ENCODE measurements at regions not wholly inside any gene's neighbourhood (a gene's known extent, or its start where the extent isn't known, plus 50 kb on each side); places are given as distances from the start of the nearest gene placed in this dataset.

- no peak for DNase-seq
- H3K27ac ChIP-seq (ENCODE audit: low read length), result no peak overlapping the region
- no peak overlapping the region for H2AFZ ChIP-seq (ENCODE audit: low read depth, low read length)
- H3K4me2 ChIP-seq (ENCODE audit: insufficient read depth, low read length), result no peak overlapping the region
- no peak for ATAC-seq (ENCODE audit: insufficient read depth, low read depth)
- no peak overlapping the region for H3K4me3 ChIP-seq (ENCODE audit: low read depth in 1 of 2, low read length in 2 of 2)
- no peaks in the 10 kb centered on the region for H3K36me3 ChIP-seq (ENCODE audit: insufficient read depth, low read length)
- peaks cover 23% of the 10 kb centered on the region for H3K4me1 ChIP-seq (ENCODE audit: insufficient read depth, low read length)
- no peak overlapping the region for H3K9ac ChIP-seq (ENCODE audit: low read depth, low read length)
- no peak for TF ChIP-seq CTCF (IDR thresholded peaks at IDR 0.05; ENCODE audit: borderline replicate concordance, extremely low read depth, low read length, poor library complexity, severe bottlenecking)
- no peaks in the 10 kb centered on the region for H3K79me2 ChIP-seq (ENCODE audit: insufficient read depth, low read length)
- H3K9me3 ChIP-seq (ENCODE audit: insufficient read depth, low read length, severe bottlenecking), result no peaks in the 10 kb centered on the region
- no peaks in the 10 kb centered on the region for H3K27me3 ChIP-seq (ENCODE audit: insufficient read depth, low read length, poor library complexity)
- H4K20me1 ChIP-seq (ENCODE audit: insufficient read depth, low read length), result no peaks in the 10 kb centered on the region
Measured at GRCh38 chr4:129972257-129972656, 876.3 kb downstream of the C4orf33 start.

- no peaks in the 10 kb centered on the region for H3K79me2 ChIP-seq (ENCODE audit: insufficient read depth, low read length)
- no peak for ATAC-seq (ENCODE audit: insufficient read depth, low read depth)
- H4K20me1 ChIP-seq (ENCODE audit: insufficient read depth, low read length), result no peaks in the 10 kb centered on the region
- H3K4me3 ChIP-seq (ENCODE audit: low read depth in 1 of 2, low read length in 2 of 2), result no peak overlapping the region
- H3K9me3 ChIP-seq (ENCODE audit: insufficient read depth, low read length, severe bottlenecking), result no peaks in the 10 kb centered on the region
- TF ChIP-seq CTCF (IDR thresholded peaks at IDR 0.05; ENCODE audit: borderline replicate concordance, extremely low read depth, low read length, poor library complexity, severe bottlenecking), result no peak
- no peak for TF ChIP-seq EZH2 (IDR thresholded peaks at IDR 0.05; ENCODE audit: borderline replicate concordance, low read depth, low read length, severe bottlenecking)
- no peak overlapping the region for H3K27ac ChIP-seq (ENCODE audit: low read length)
- DNase-seq, result no peak
- H3K36me3 ChIP-seq (ENCODE audit: insufficient read depth, low read length), result no peaks in the 10 kb centered on the region
- H3K4me2 ChIP-seq (ENCODE audit: insufficient read depth, low read length), result no peak overlapping the region
- H3K9ac ChIP-seq (ENCODE audit: low read depth, low read length), result no peak overlapping the region
- H3K27me3 ChIP-seq (ENCODE audit: insufficient read depth, low read length, poor library complexity), result no peaks in the 10 kb centered on the region
- H3K4me1 ChIP-seq (ENCODE audit: insufficient read depth, low read length), result peaks cover 19% of the 10 kb centered on the region
- no peak overlapping the region for H2AFZ ChIP-seq (ENCODE audit: low read depth, low read length)
Measured at GRCh38 chr4:129974730-129975129, 878.8 kb downstream of the C4orf33 start.

GRCh38 chr4:129978315-129978714, 882.4 kb downstream of the C4orf33 start:
- peak overlapping the region; percentile 24; the same call in 1 of the 2 replicates for H2AFZ ChIP-seq (ENCODE audit: low read depth, low read length)
- no peaks in the 10 kb centered on the region for H3K9me3 ChIP-seq (ENCODE audit: insufficient read depth, low read length, severe bottlenecking)
- H3K9ac ChIP-seq (ENCODE audit: low read depth, low read length), result no peak overlapping the region
- peak overlapping the region; percentile 41 for H3K4me2 ChIP-seq (ENCODE audit: insufficient read depth, low read length)
- DNase-seq (peak; percentile 15), ATAC-seq (ENCODE audit: insufficient read depth, low read depth) (peak; percentile 86)
- H3K36me3 ChIP-seq (ENCODE audit: insufficient read depth, low read length), result no peaks in the 10 kb centered on the region
- H3K4me1 ChIP-seq (ENCODE audit: insufficient read depth, low read length), result peaks cover 21% of the 10 kb centered on the region
- no peaks in the 10 kb centered on the region for H4K20me1 ChIP-seq (ENCODE audit: insufficient read depth, low read length)
- peak overlapping the region; percentile 23; the same call in 1 of the 2 replicates for H3K27ac ChIP-seq (ENCODE audit: low read length)
- TF ChIP-seq EZH2 (IDR thresholded peaks at IDR 0.05; ENCODE audit: borderline replicate concordance, low read depth, low read length, severe bottlenecking) (no peak), CTCF (IDR thresholded peaks at IDR 0.05; ENCODE audit: borderline replicate concordance, extremely low read depth, low read length, poor library complexity, severe bottlenecking) (no peak)
- no peak overlapping the region for H3K4me3 ChIP-seq (ENCODE audit: low read depth in 1 of 2, low read length in 2 of 2)
- H3K27me3 ChIP-seq (ENCODE audit: insufficient read depth, low read length, poor library complexity), result no peaks in the 10 kb centered on the region
- H3K79me2 ChIP-seq (ENCODE audit: insufficient read depth, low read length), result no peaks in the 10 kb centered on the region

GRCh38 chr4:129988957-129989356, 893.0 kb downstream of the C4orf33 start:
- H3K9ac ChIP-seq (ENCODE audit: low read depth, low read length), result no peak overlapping the region
- TF ChIP-seq CTCF (IDR thresholded peaks at IDR 0.05; ENCODE audit: borderline replicate concordance, extremely low read depth, low read length, poor library complexity, severe bottlenecking) (no peak), EZH2 (IDR thresholded peaks at IDR 0.05; ENCODE audit: borderline replicate concordance, low read depth, low read length, severe bottlenecking) (no peak)
- H3K4me2 ChIP-seq (ENCODE audit: insufficient read depth, low read length), result no peak overlapping the region
- H3K36me3 ChIP-seq (ENCODE audit: insufficient read depth, low read length), result no peaks in the 10 kb centered on the region
- H3K4me3 ChIP-seq (ENCODE audit: low read depth in 1 of 2, low read length in 2 of 2), result no peak overlapping the region
- H4K20me1 ChIP-seq (ENCODE audit: insufficient read depth, low read length), result no peaks in the 10 kb centered on the region
- H3K27me3 ChIP-seq (ENCODE audit: insufficient read depth, low read length, poor library complexity), result no peaks in the 10 kb centered on the region
- no peak for DNase-seq
- H3K9me3 ChIP-seq (ENCODE audit: insufficient read depth, low read length, severe bottlenecking), result no peaks in the 10 kb centered on the region
- no peak for ATAC-seq (ENCODE audit: insufficient read depth, low read depth)
- H3K79me2 ChIP-seq (ENCODE audit: insufficient read depth, low read length), result no peaks in the 10 kb centered on the region
- no peak overlapping the region for H2AFZ ChIP-seq (ENCODE audit: low read depth, low read length)
- H3K4me1 ChIP-seq (ENCODE audit: insufficient read depth, low read length), result peaks cover 5% of the 10 kb centered on the region; the same call in 1 of the 2 replicates
- no peak overlapping the region for H3K27ac ChIP-seq (ENCODE audit: low read length)

Measured in DND-41 (cell line).